HepG2 (cell line): ENCODE measurements at regions not wholly inside any gene's neighbourhood (a gene's known extent, or its start where the extent isn't known, plus 50 kb on each side); places are given as distances from the start of the nearest gene placed in this dataset.

ENCODE experiments used
- KAT2B ChIP-seq: fragments of 150-350 bp; IDR thresholded peaks from 2 replicates; pipeline ENCODE4 v1.6.1; 2014; ENCODE audit warnings: low read depth, low read length, borderline replicate concordance
- MYC ChIP-seq: sonication (generic); formaldehyde crosslinking; IDR thresholded peaks from 2 replicates; pipeline ENCODE4 v1.9.0; 2021; ENCODE audit warnings: missing genetic modification reagents, borderline replicate concordance
- NFAT5 ChIP-seq: sonication (generic); formaldehyde crosslinking; IDR thresholded peaks from 2 replicates; pipeline ENCODE4 v1.4.0; 2020; ENCODE audit warnings: missing genetic modification reagents
- PHF8 ChIP-seq: sonication (generic); formaldehyde crosslinking; IDR thresholded peaks from 2 replicates; pipeline ENCODE4 v1.5.0; 2020; ENCODE audit warnings: missing genetic modification reagents
- TMF1 ChIP-seq: sonication (generic); formaldehyde crosslinking; IDR thresholded peaks from 2 replicates; pipeline ENCODE4 v1.8.1; 2022; ENCODE audit warnings: low read depth, missing genetic modification reagents
- ZNF10 ChIP-seq: sonication (generic); formaldehyde crosslinking; IDR thresholded peaks from 2 replicates; pipeline ENCODE4 v1.4.0; 2020; ENCODE audit warnings: mild to moderate bottlenecking, low read depth, missing genetic modification reagents, borderline replicate concordance
- ZNF484 ChIP-seq: sonication (generic); formaldehyde crosslinking; IDR thresholded peaks from 2 replicates; pipeline ENCODE4 v1.5.1; 2020; ENCODE audit warnings: mild to moderate bottlenecking, low read depth, missing genetic modification reagents, borderline replicate concordance
- ZNF709 ChIP-seq: sonication (generic); formaldehyde crosslinking; IDR thresholded peaks from 2 replicates; pipeline ENCODE4 v1.5.0; 2020; ENCODE audit warnings: mild to moderate bottlenecking, missing genetic modification reagents
- ZNF782 ChIP-seq: sonication (generic); formaldehyde crosslinking; IDR thresholded peaks from 2 replicates; pipeline ENCODE4 v1.4.0; 2020; ENCODE audit warnings: missing genetic modification reagents, mild to moderate bottlenecking, borderline replicate concordance
- ZNF883 ChIP-seq: sonication (generic); formaldehyde crosslinking; IDR thresholded peaks from 2 replicates; pipeline ENCODE4 v1.5.1; 2020; ENCODE audit warnings: mild to moderate bottlenecking, missing genetic modification reagents; ENCODE audit errors: not compliant biosample characterization
- ZSCAN31 ChIP-seq: sonication (generic); formaldehyde crosslinking; IDR thresholded peaks from 2 replicates; pipeline ENCODE4 v1.5.0; 2020; ENCODE audit warnings: low read depth, mild to moderate bottlenecking, missing genetic modification reagents
- TF ChIP-seq, protein P1 (sequence below): sonication (generic); formaldehyde crosslinking; IDR thresholded peaks from 2 replicates; pipeline ENCODE4 v1.4.0; 2020; ENCODE audit warnings: missing genetic modification reagents
- TF ChIP-seq, protein P2 (sequence below): sonication (generic); formaldehyde crosslinking; IDR thresholded peaks from 2 replicates; pipeline ENCODE4 v1.9.0; 2021; ENCODE audit warnings: missing genetic modification reagents, mild to moderate bottlenecking, borderline replicate concordance

GRCh38 chr5:160906090-160906489 is 54.1 kb upstream of the ATP10B start (continued):
- TF ChIP-seq NFAT5 (no peak), ZNF883 (CRISPR knock-in tag) (no peak), TMF1 (no peak), ZNF10 (CRISPR knock-in tag) (no peak), KAT2B (no peak), ZSCAN31 (CRISPR knock-in tag) (no peak), ZNF709 (CRISPR knock-in tag) (no peak), ZNF782 (no peak), MYC (CRISPR knock-in tag) (no peak), ZNF484 (CRISPR knock-in tag) (no peak), PHF8 (no peak)
- TF ChIP-seq, protein P1, sequence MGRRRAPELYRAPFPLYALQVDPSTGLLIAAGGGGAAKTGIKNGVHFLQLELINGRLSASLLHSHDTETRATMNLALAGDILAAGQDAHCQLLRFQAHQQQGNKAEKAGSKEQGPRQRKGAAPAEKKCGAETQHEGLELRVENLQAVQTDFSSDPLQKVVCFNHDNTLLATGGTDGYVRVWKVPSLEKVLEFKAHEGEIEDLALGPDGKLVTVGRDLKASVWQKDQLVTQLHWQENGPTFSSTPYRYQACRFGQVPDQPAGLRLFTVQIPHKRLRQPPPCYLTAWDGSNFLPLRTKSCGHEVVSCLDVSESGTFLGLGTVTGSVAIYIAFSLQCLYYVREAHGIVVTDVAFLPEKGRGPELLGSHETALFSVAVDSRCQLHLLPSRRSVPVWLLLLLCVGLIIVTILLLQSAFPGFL, result no peak
- TF ChIP-seq, protein P2, sequence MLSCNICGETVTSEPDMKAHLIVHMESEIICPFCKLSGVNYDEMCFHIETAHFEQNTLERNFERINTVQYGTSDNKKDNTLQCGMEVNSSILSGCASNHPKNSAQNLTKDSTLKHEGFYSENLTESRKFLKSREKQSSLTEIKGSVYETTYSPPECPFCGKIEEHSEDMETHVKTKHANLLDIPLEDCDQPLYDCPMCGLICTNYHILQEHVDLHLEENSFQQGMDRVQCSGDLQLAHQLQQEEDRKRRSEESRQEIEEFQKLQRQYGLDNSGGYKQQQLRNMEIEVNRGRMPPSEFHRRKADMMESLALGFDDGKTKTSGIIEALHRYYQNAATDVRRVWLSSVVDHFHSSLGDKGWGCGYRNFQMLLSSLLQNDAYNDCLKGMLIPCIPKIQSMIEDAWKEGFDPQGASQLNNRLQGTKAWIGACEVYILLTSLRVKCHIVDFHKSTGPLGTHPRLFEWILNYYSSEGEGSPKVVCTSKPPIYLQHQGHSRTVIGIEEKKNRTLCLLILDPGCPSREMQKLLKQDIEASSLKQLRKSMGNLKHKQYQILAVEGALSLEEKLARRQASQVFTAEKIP (CRISPR knock-in tag), result no peak
